Right lobe of liver (tissue), 4 donors: ENCODE measurements at regions not wholly inside any gene's neighbourhood (a gene's known extent, or its start where the extent isn't known, plus 50 kb on each side); places are given as distances from the start of the nearest gene placed in this dataset.

ENCODE experiments used
- CTCF ChIP-seq, 4 donors: fragments of 200-600 bp in 3 of 4; fragments of 450-650 bp in 1 of 4; IDR thresholded peaks; one replicate each; pipeline versions ENCODE4 v1.5.1 to v1.8.0; 2016 to 2022; ENCODE audit warnings: antibody characterized with exemption in 4 of 4, mild to moderate bottlenecking in 2 of 4
- POLR2A ChIP-seq: fragments of 450-650 bp; IDR thresholded peaks from one replicate; pipeline ENCODE4 v1.6.1; 2017; ENCODE audit warnings: antibody characterized with exemption, mild to moderate bottlenecking
- donor health status: DM: no; HTN: no; CAD: no.
- donor health status: DM: no; HTN: no; CAD: no.
- donor health status: DM: no; HTN: yes; CAD: no.

- TF ChIP-seq CTCF (IDR thresholded peaks at IDR 0.05) (no peak), POLR2A (no peak)
Observed at GRCh38 chr2:118417406-118418120, 329.3 kb downstream of the INSIG2 start.
